ENCODE measurements at regions not wholly inside any gene's neighbourhood (a gene's known extent, or its start where the extent isn't known, plus 50 kb on each side); places are given as distances from the start of the nearest gene placed in this dataset.

DNA sequence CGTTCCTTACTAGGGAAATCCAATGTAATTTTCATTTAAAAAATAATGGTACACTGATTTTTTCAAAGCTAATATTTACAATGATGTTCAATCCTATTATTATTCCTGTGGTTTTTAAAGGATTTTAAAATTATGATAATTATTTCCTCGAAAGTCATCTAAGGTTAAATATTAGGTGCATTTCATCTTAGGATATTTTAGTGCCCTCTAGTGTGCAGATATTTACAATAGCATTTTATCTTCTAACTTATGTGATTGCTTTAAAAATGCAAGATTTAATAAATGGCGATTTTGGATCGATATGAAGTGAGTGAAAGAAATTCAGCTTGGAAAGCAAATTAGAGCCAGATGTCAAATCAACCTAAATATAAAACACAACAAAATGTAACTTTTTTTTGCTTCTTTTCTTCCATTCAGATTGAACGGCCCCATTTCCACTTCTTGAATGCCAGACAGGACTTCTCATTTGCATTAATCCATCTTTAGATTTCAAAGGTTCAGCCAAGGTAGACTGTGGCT lies 293.5 kb downstream of the SLC6A15 start:
- TF ChIP-seq, protein P1, sequence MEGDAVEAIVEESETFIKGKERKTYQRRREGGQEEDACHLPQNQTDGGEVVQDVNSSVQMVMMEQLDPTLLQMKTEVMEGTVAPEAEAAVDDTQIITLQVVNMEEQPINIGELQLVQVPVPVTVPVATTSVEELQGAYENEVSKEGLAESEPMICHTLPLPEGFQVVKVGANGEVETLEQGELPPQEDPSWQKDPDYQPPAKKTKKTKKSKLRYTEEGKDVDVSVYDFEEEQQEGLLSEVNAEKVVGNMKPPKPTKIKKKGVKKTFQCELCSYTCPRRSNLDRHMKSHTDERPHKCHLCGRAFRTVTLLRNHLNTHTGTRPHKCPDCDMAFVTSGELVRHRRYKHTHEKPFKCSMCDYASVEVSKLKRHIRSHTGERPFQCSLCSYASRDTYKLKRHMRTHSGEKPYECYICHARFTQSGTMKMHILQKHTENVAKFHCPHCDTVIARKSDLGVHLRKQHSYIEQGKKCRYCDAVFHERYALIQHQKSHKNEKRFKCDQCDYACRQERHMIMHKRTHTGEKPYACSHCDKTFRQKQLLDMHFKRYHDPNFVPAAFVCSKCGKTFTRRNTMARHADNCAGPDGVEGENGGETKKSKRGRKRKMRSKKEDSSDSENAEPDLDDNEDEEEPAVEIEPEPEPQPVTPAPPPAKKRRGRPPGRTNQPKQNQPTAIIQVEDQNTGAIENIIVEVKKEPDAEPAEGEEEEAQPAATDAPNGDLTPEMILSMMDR (IDR thresholded peaks at IDR 0.05) = no peak
- TF ChIP-seq POLR2A (IDR thresholded peaks at IDR 0.05) (no peak), EP300 (IDR thresholded peaks at IDR 0.05) (no peak)
